ENCODE measurements at regions not wholly inside any gene's neighbourhood (a gene's known extent, or its start where the extent isn't known, plus 50 kb on each side); places are given as distances from the start of the nearest gene placed in this dataset.

DNA sequence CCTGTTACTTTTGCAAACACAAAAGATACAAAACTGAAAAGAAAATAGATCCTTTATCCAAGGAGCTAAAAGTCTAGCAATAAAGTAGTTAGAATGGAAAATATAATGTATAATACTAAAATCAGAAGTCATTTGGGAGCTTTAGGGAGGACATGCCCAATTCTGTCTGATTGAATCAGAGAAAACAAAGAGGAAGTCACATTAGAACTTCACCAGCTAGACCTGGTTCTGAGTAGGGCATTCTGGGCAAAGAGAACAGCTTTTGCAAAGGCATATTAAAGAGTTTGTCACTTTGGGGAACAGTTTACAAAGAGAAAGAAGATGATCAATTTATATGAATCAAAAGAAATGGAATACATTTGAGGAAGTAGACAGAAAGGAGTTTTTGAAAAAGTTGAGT lies 107.0 kb upstream of the PRSS1 start:
- TF ChIP-seq EZH2 (IDR thresholded peaks at IDR 0.05; ENCODE audit: low read length, missing control alignments): no peak
- TF ChIP-seq, protein P1, sequence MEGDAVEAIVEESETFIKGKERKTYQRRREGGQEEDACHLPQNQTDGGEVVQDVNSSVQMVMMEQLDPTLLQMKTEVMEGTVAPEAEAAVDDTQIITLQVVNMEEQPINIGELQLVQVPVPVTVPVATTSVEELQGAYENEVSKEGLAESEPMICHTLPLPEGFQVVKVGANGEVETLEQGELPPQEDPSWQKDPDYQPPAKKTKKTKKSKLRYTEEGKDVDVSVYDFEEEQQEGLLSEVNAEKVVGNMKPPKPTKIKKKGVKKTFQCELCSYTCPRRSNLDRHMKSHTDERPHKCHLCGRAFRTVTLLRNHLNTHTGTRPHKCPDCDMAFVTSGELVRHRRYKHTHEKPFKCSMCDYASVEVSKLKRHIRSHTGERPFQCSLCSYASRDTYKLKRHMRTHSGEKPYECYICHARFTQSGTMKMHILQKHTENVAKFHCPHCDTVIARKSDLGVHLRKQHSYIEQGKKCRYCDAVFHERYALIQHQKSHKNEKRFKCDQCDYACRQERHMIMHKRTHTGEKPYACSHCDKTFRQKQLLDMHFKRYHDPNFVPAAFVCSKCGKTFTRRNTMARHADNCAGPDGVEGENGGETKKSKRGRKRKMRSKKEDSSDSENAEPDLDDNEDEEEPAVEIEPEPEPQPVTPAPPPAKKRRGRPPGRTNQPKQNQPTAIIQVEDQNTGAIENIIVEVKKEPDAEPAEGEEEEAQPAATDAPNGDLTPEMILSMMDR (conservative IDR thresholded peaks at IDR 0.05 in 1 of 2, IDR thresholded peaks at IDR 0.05 in 1 of 2; ENCODE audit: low read depth in 1 of 2, low read length in 2 of 2): no peak
